NT2/D1 (cell line): ENCODE measurements at regions not wholly inside any gene's neighbourhood (a gene's known extent, or its start where the extent isn't known, plus 50 kb on each side); places are given as distances from the start of the nearest gene placed in this dataset.

Source experiments
- DNase-seq: peaks from one replicate; pipeline ENCODE4 v3.0.0-alpha.2; 2011; ENCODE audit warnings: low read depth, low spot score
- H3K27me3 ChIP-seq: 2 replicates; pipeline ENCODE4 v1.6.0; 2011; ENCODE audit warnings: mild to moderate bottlenecking; ENCODE audit not compliant: insufficient read length, insufficient read depth
- H3K36me3 ChIP-seq: 2 replicates; pipeline ENCODE4 v1.6.1; 2011; ENCODE audit warnings: mild to moderate bottlenecking, low read length, mixed read lengths; ENCODE audit not compliant: insufficient read depth, insufficient read length
- H3K4me1 ChIP-seq: 2 replicates; pipeline ENCODE4 v1.5.1; 2011; ENCODE audit not compliant: insufficient read depth, insufficient read length
- H3K4me3 ChIP-seq: 2 replicates; pipeline ENCODE4 v1.5.1; 2011; ENCODE audit warnings: low read depth; ENCODE audit not compliant: insufficient read length
- H3K9ac ChIP-seq: 2 replicates; pipeline ENCODE4 v1.6.0; 2011; ENCODE audit warnings: low read depth; ENCODE audit not compliant: insufficient read length
- H3K9me3 ChIP-seq: 2 replicates; pipeline ENCODE4 v1.5.1; 2011; ENCODE audit warnings: mild to moderate bottlenecking, low read length; ENCODE audit not compliant: insufficient read depth
- SUZ12 ChIP-seq: IDR thresholded peaks from 2 replicates; pipeline ENCODE4 v1.6.1; 2011; ENCODE audit not compliant: insufficient read length, insufficient read depth; ENCODE audit errors: extremely low read depth
- YY1 ChIP-seq: IDR thresholded peaks from 2 replicates; pipeline ENCODE4 v1.6.1; 2011; ENCODE audit not compliant: insufficient read length, insufficient read depth
- ZNF274 ChIP-seq: IDR thresholded peaks from 2 replicates; pipeline ENCODE4 v1.6.1; 2011; ENCODE audit warnings: mild to moderate bottlenecking, low read depth, low read length

DNA sequence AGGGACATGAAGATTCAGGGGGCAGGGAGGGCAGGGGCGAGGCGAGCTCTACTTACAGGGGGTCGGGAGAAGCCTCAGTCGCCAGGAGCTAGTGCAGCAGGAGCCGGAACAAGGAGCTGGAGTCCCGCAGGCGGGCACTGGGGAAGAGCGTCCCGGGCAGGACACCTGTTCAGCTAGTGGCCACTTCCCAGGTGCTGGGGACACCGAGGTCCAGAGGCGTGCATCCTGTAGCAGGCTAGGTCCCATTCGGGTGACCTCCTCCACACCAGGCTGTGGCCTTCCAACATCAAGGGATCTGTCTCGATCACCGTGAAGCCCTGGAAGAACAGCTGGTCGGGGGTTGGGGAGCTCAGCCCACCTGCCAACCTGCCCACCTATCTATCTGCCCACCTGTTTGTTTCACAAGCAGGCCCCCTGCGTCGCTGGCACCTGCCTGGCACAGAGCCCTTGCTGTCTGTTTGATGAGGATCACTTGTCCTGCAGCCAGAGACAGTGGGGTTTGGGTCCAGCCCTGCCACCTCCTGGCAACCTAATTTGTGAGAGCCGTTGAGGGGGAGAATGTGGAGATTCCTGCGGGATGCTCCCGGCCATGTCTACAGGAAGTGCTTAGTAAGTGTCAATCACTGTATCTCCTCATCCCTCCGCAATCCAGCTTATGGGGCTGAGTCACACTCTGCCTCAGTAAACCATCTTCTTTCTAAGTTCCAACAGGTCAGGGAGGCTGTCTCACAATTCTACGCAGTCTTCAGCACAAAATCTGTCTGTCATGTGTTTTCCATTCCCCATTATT is 940.9 kb downstream of the BRD1 start:
- TF ChIP-seq SUZ12 (no peak), YY1 (no peak), ZNF274 (no peak)
- Histone ChIP-seq H3K4me1 (peaks cover 6% of the 10 kb centered on the region), H3K36me3 (no peaks in the 10 kb centered on the region), H3K27me3 (no peaks in the 10 kb centered on the region), H3K9ac (no peak overlapping the region), H3K4me3 (no peak overlapping the region), H3K9me3 (no peaks in the 10 kb centered on the region)
- DNase-seq, result no peak

DNA sequence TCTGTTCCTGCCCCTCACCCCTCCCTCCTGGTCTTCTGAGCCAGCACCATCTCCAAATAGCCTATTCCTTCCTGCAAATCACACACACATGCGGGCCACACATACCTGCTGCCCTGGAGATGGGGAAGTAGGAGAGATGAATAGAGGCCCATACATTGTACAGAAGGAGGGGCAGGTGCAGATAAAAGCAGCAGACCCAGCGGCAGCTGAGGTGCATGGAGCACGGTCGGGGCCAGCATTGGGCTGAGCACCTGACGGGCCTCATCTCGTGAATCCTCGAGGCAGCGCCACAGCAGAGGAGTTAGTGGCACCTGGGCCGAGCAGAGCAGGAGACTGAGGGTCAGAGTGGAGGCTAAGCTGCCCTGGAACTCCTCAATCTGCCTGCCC is 941.8 kb downstream of the BRD1 start:
- no peaks in the 10 kb centered on the region for H3K9me3 ChIP-seq
- no peak overlapping the region for H3K4me3 ChIP-seq
- peaks cover 6% of the 10 kb centered on the region for H3K4me1 ChIP-seq
- no peak for TF ChIP-seq YY1
- TF ChIP-seq SUZ12, result no peak
- TF ChIP-seq ZNF274, result no peak
- no peaks in the 10 kb centered on the region for H3K36me3 ChIP-seq
- DNase-seq, result no peak
- no peaks in the 10 kb centered on the region for H3K27me3 ChIP-seq
- no peak overlapping the region for H3K9ac ChIP-seq

DNA sequence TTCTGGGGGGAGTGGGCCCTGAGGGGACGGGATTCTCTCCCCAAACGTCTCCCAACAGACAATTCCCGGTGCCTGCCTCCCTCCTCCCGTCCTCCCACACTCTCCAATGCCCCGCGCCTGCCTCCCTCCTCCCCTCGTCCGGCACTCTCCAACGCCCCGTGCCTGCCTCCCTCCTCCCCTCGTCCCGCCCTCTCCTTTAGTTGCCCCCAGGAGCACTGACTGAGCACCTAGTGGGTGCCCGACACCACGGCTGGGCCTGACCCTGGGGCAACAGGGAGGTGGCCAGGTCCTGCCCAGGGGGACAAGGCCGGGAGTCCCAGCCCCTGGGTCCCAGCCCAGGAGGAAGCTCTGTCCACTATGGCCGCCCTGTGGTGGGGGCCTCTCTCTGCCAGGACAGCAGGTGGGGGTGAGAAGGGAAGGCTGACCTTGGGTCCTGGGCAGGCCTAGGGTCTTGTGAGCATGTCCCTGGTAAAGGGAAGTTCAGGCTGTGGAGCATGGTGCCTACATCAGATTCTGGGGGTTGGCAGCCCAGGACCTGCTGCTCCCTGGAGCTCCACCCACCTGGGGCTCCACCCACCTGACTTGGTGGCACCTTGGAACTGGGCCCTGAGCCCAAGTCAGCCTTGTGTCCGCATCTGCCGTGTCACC is 942.3 kb downstream of the BRD1 start:
- no peaks in the 10 kb centered on the region for H3K36me3 ChIP-seq
- peaks cover 6% of the 10 kb centered on the region for H3K4me1 ChIP-seq
- H3K27me3 ChIP-seq, result no peaks in the 10 kb centered on the region
- H3K9ac ChIP-seq, result no peak overlapping the region
- no peak for TF ChIP-seq ZNF274
- no peak for TF ChIP-seq YY1
- no peak for TF ChIP-seq SUZ12
- H3K9me3 ChIP-seq, result no peaks in the 10 kb centered on the region
- no peak overlapping the region for H3K4me3 ChIP-seq
- no peak for DNase-seq

DNA sequence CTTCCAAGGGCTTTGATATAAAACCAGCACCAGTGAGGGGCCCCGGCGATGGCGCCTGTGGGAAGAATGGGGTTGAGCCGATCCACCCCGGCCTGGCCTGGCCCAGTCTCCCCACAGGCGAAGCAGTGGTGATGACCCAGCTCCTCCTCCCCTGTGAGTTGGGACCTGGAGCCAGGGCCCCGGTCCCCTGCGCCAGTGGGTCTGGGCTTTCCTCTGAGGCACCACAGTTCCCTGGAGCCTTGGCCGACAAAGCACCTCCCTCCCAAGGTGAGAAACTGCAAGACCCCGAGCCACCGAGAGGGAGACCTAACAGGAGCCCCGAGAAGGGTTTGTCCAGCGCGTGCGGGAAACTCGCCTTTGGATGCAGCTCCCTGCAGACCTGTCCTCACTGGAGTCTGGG is 942.9 kb downstream of the BRD1 start:
- peaks cover 3% of the 10 kb centered on the region for H3K4me1 ChIP-seq
- no peak for TF ChIP-seq SUZ12
- no peak for TF ChIP-seq ZNF274
- TF ChIP-seq YY1, result no peak
- DNase-seq, result no peak
- no peaks in the 10 kb centered on the region for H3K36me3 ChIP-seq
- H3K27me3 ChIP-seq, result no peaks in the 10 kb centered on the region
- no peaks in the 10 kb centered on the region for H3K9me3 ChIP-seq
- H3K9ac ChIP-seq, result no peak overlapping the region
- no peak overlapping the region for H3K4me3 ChIP-seq

DNA sequence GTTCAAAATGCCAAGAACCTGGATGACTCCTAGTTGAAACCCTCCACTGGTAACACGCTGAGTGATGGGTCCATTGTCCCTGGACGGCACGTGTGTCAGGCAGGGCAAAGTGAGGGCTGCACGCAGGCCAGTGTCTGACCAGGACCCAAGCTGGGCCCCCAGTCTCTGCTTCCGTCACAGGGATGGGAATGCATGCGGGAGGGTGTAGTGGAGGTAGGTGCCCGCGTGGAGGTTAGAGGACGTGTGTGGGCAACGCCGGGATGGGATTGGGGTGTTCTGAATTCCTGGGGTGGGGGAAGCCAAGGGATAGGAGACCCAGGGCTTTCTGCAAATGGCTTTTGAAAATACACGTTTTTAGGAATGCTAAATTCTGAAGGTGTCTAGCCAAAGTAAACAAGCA is 943.3 kb downstream of the BRD1 start:
- H3K36me3 ChIP-seq, result no peaks in the 10 kb centered on the region
- no peaks in the 10 kb centered on the region for H3K4me1 ChIP-seq
- H3K9ac ChIP-seq, result no peak overlapping the region
- DNase-seq, result no peak
- no peak overlapping the region for H3K4me3 ChIP-seq
- no peaks in the 10 kb centered on the region for H3K27me3 ChIP-seq
- no peak for TF ChIP-seq YY1
- TF ChIP-seq SUZ12, result no peak
- TF ChIP-seq ZNF274, result no peak
- no peaks in the 10 kb centered on the region for H3K9me3 ChIP-seq

DNA sequence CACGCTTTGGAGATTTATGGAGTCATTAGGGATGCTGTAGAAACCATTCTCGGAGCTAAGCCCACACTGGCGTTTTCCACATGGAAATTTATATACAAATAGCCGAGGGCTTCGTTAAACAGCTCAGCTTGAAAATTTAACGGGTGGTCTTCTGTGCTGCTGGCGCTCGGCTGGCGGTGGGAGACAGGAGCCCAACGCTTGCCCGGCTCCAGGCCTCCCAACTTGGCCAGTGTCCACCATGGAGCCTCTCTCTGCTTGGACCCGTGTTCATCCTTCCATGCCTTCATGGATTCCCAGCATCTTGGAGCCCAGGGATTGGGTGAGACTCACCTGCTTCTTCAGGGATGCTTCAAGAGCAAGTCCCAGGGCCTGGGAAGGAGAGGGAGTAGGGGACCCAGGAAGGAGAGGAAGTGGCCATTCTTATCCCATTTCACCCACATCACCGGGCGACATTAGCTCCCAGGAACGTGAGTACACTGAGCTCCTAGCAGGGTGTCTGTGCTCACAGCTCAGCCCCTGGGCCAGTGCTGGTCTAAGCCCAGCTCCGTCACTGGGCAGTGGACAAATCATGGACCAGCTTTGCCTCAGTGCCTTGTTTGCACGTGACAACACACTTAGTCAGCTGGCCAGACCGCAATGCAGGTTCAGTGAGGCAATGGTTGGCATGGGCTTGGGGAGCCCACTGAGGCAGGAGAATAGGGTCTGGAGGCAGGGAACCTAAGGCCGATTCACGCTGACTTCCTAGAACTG is 944.3 kb downstream of the BRD1 start:
- TF ChIP-seq SUZ12 (no peak), YY1 (no peak), ZNF274 (no peak)
- DNase-seq, result no peak
- H3K9me3 ChIP-seq, result no peaks in the 10 kb centered on the region
- H3K27me3 ChIP-seq, result no peaks in the 10 kb centered on the region
- H3K4me1 ChIP-seq, result no peaks in the 10 kb centered on the region
- H3K9ac ChIP-seq, result no peak overlapping the region
- H3K4me3 ChIP-seq, result no peak overlapping the region
- no peaks in the 10 kb centered on the region for H3K36me3 ChIP-seq

DNA sequence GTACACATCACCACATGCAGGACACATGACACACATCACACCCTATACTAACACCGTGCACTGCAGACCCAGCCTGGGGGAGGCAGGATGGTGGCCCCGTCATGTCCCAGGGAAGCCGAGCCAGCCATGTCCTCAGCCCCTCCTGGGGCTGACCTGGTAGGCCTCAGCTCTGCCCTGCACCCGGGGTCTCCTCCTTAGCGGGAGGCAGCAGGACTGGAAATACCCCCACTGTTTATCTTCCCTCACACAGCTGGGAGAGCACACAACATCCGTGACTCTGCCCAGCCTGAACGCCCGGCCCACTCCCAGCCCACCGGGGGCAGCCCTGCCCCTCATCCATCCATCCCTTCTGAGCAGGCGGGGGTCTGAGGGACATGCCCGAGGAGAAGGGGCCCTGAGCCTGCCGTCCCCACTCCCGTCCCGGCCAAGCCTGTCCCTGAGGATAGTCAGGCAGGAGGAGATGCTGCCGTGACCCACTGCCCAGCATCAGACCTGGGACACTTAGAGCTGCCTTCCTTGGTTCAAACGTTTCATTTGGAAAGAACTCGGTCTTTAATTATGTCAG is 945.0 kb downstream of the BRD1 start:
- no peak overlapping the region for H3K4me3 ChIP-seq
- no peaks in the 10 kb centered on the region for H3K36me3 ChIP-seq
- H3K4me1 ChIP-seq, result no peaks in the 10 kb centered on the region
- H3K27me3 ChIP-seq, result no peaks in the 10 kb centered on the region
- no peak overlapping the region for H3K9ac ChIP-seq
- H3K9me3 ChIP-seq, result no peaks in the 10 kb centered on the region
- TF ChIP-seq YY1 (no peak), SUZ12 (no peak), ZNF274 (no peak)
- DNase-seq, result no peak
